HG03521 (cell line): ENCODE measurements at regions not wholly inside any gene's neighbourhood (a gene's known extent, or its start where the extent isn't known, plus 50 kb on each side); places are given as distances from the start of the nearest gene placed in this dataset.

Experiments used
- ATAC-seq: cut with Tn5 transposase; IDR thresholded peaks from one replicate; pipeline ENCODE4 v1.9.1; 2021; ENCODE audit warnings: mild to moderate bottlenecking, moderate library complexity; ENCODE audit not compliant: unreplicated experiment

- ATAC-seq: no peak
These were observed 65.8 kb downstream of the ETAA1 start for GRCh38 chr2:67462738-67463496.

- ATAC-seq: no peak
These were observed 66.7 kb downstream of the ETAA1 start for GRCh38 chr2:67463810-67464209.

GRCh38 chr2:67465623-67466022 lies 68.5 kb downstream of the ETAA1 start:
- no peak for ATAC-seq

GRCh38 chr2:67466734-67467133 lies 69.6 kb downstream of the ETAA1 start:
- ATAC-seq: no peak

- ATAC-seq: no peak
These were observed 74.5 kb downstream of the ETAA1 start for GRCh38 chr2:67471681-67472080.

GRCh38 chr2:67476809-67477790 lies 80.0 kb downstream of the ETAA1 start:
- ATAC-seq: no peak

GRCh38 chr2:67479261-67479660 lies 82.1 kb downstream of the ETAA1 start:
- ATAC-seq: no peak

- no peak for ATAC-seq
These were observed 88.3 kb downstream of the ETAA1 start for GRCh38 chr2:67485431-67485830.

GRCh38 chr2:67486041-67486796 lies 89.1 kb downstream of the ETAA1 start:
- no peak for ATAC-seq

- ATAC-seq: no peak
These were observed 90.9 kb downstream of the ETAA1 start for GRCh38 chr2:67487993-67488392.

- ATAC-seq: no peak
These were observed 92.3 kb downstream of the ETAA1 start for GRCh38 chr2:67489396-67489795.

GRCh38 chr2:67498931-67499330 lies 101.8 kb downstream of the ETAA1 start:
- no peak for ATAC-seq

- no peak for ATAC-seq
These were observed 102.9 kb downstream of the ETAA1 start for GRCh38 chr2:67499989-67500388.

GRCh38 chr2:67500541-67500940 lies 103.4 kb downstream of the ETAA1 start:
- ATAC-seq: no peak

GRCh38 chr2:67502346-67503065 lies 105.4 kb downstream of the ETAA1 start:
- ATAC-seq: no peak

GRCh38 chr2:67503066-67503795 lies 106.1 kb downstream of the ETAA1 start:
- no peak for ATAC-seq

- no peak for ATAC-seq
These were observed 113.6 kb downstream of the ETAA1 start for GRCh38 chr2:67510745-67511144.

GRCh38 chr2:67514515-67514914 lies 117.4 kb downstream of the ETAA1 start:
- no peak for ATAC-seq

GRCh38 chr2:67515056-67515455 lies 117.9 kb downstream of the ETAA1 start:
- no peak for ATAC-seq

- ATAC-seq: no peak
These were observed 118.4 kb downstream of the ETAA1 start for GRCh38 chr2:67515538-67515937.
